ENCODE measurements at regions not wholly inside any gene's neighbourhood (a gene's known extent, or its start where the extent isn't known, plus 50 kb on each side); places are given as distances from the start of the nearest gene placed in this dataset.

DNA sequence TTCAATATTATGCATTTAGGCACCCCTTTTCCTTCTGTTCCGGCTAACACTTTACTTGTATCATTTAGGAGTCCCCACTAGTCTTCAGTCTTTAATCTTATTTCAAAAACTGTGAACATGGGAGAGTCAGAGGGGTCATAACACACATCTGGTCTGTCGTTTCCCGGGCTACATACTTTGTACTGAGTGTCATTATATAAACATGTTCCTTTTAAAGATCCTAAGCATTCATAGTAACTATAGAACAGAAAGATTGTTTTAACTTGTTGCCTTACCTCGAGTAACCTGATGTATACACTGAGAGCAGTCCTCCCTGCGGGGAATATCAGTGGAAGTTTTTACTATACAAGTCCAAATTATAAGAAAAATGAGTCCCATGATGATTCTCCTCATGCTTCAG, 78.2 kb upstream of the VEPH1 start:
- TF ChIP-seq EZH2 (IDR thresholded peaks at IDR 0.05) (no peak), EZH2phosphoT487 (IDR thresholded peaks at IDR 0.05) (no peak)
- TF ChIP-seq, protein P1, sequence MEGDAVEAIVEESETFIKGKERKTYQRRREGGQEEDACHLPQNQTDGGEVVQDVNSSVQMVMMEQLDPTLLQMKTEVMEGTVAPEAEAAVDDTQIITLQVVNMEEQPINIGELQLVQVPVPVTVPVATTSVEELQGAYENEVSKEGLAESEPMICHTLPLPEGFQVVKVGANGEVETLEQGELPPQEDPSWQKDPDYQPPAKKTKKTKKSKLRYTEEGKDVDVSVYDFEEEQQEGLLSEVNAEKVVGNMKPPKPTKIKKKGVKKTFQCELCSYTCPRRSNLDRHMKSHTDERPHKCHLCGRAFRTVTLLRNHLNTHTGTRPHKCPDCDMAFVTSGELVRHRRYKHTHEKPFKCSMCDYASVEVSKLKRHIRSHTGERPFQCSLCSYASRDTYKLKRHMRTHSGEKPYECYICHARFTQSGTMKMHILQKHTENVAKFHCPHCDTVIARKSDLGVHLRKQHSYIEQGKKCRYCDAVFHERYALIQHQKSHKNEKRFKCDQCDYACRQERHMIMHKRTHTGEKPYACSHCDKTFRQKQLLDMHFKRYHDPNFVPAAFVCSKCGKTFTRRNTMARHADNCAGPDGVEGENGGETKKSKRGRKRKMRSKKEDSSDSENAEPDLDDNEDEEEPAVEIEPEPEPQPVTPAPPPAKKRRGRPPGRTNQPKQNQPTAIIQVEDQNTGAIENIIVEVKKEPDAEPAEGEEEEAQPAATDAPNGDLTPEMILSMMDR (IDR thresholded peaks at IDR 0.05): no peak

Measured in neural progenitor cell (in vitro differentiated cells).